22Rv1 (cell line): ENCODE measurements at regions not wholly inside any gene's neighbourhood (a gene's known extent, or its start where the extent isn't known, plus 50 kb on each side); places are given as distances from the start of the nearest gene placed in this dataset.

Experiments
- ZFX ChIP-seq: fragments of 450-650 bp; IDR thresholded peaks from 2 replicates; pipeline ENCODE4 v1.6.1; 2017; ENCODE audit warnings: antibody characterized with exemption, borderline replicate concordance
- TF ChIP-seq, protein P1 (sequence below): fragments of 450-650 bp; IDR thresholded peaks from 2 replicates; pipeline ENCODE4 v1.5.1; 2017; ENCODE audit warnings: mild to moderate bottlenecking

DNA sequence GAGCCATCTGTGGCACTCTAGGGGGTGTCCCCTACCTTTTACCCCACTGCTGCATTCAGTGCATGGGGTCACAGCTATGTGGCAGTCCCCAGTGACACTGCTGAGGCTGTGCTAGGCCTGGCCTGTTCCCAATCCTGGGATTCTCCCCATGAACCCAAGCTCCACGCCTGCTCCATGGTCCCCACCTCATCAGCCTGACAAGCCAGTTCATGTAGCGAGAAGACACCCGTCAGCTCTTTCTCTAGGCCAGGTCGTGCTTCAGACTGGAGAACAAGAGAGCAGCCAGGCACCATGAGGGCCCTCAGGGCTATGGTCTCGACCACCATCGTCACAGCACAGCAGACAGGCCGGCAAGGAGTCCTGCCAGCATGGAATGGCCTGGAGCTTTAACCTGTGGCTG, 72.8 kb upstream of the PRR20G start:
- TF ChIP-seq, protein P1, sequence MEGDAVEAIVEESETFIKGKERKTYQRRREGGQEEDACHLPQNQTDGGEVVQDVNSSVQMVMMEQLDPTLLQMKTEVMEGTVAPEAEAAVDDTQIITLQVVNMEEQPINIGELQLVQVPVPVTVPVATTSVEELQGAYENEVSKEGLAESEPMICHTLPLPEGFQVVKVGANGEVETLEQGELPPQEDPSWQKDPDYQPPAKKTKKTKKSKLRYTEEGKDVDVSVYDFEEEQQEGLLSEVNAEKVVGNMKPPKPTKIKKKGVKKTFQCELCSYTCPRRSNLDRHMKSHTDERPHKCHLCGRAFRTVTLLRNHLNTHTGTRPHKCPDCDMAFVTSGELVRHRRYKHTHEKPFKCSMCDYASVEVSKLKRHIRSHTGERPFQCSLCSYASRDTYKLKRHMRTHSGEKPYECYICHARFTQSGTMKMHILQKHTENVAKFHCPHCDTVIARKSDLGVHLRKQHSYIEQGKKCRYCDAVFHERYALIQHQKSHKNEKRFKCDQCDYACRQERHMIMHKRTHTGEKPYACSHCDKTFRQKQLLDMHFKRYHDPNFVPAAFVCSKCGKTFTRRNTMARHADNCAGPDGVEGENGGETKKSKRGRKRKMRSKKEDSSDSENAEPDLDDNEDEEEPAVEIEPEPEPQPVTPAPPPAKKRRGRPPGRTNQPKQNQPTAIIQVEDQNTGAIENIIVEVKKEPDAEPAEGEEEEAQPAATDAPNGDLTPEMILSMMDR: no peak
- TF ChIP-seq ZFX: no peak
